ENCODE measurements at regions not wholly inside any gene's neighbourhood (a gene's known extent, or its start where the extent isn't known, plus 50 kb on each side); places are given as distances from the start of the nearest gene placed in this dataset.
"Not testable (repeated sequence)": the region's sequence is repeated elsewhere in the genome, so short reads cannot be mapped to it uniquely, and the experiment has no call there.

- Histone ChIP-seq H3K9me1 (replicated peaks; ENCODE audit: control insufficient read depth, extremely low read depth, insufficient read depth, low read length) (no peaks in the 10 kb centered on the region), H3K4me1 (ENCODE audit: control insufficient read depth, extremely low read depth, insufficient read depth, low read length) (no peaks in the 10 kb centered on the region), H3K9ac (replicated peaks; ENCODE audit: extremely low read depth, insufficient read depth, low read length) (no peak overlapping the region), H3K79me2 (ENCODE audit: control insufficient read depth, insufficient read depth, low read length) (no peaks in the 10 kb centered on the region), H2AFZ (ENCODE audit: low read depth, low read length) (no peak overlapping the region), H4K20me1 (replicated peaks; ENCODE audit: control insufficient read depth, extremely low read depth, insufficient read depth, low read length) (no peaks in the 10 kb centered on the region), H3K4me2 (ENCODE audit: insufficient read depth, low read length) (no peak overlapping the region), H3K9me3 (replicated peaks; ENCODE audit: control insufficient read depth, insufficient read depth, low read length) (no peaks in the 10 kb centered on the region), H3K36me3 (ENCODE audit: control insufficient read depth in 2 of 2, extremely low read depth in 1 of 2, insufficient read depth in 2 of 2, low read length in 2 of 2) (no peaks in the 10 kb centered on the region), H3K27ac (ENCODE audit: insufficient read depth, low read depth, low read length) (no peak overlapping the region), H3K27me3 (ENCODE audit: control insufficient read depth in 2 of 2, insufficient read depth in 2 of 2, low read length in 2 of 2) (peaks cover 0 to 4% of the 10 kb centered on the region in 2 experiments), H3K4me3 (replicated peaks in 1 of 3; ENCODE audit: insufficient read depth in 1 of 3, low read depth in 1 of 3, low read length in 3 of 3) (no peak overlapping the region)
- FAIRE-seq (no peak), DNase-seq (ENCODE audit: low read depth, low spot score) (no peak)
- dilution Hi-C loops (cut with MboI; ENCODE audit: extremely low pct_ligation_motif_present, low sequenced_read_pairs) (no loop called here), intact Hi-C loops (cut with micrococcal nuclease) (no loop called here)
- CTCF ChIA-PET: no interaction called here
- BruUV-seq (replicated peaks): no TSS peak
- TF ChIP-seq GATA2 (IDR thresholded peaks at IDR 0.05; ENCODE audit: insufficient read depth, insufficient read length, low read depth, low read length): no peak
- TF ChIP-seq, protein P1, sequence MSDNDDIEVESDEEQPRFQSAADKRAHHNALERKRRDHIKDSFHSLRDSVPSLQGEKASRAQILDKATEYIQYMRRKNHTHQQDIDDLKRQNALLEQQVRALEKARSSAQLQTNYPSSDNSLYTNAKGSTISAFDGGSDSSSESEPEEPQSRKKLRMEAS (IDR thresholded peaks at IDR 0.05; ENCODE audit: insufficient read depth, insufficient read length): no peak
- POLR2A ChIA-PET: no interaction called here
Observed at GRCh38 chr2:179322289-179322688, 57.7 kb upstream of the SESTD1 start.

DNA sequence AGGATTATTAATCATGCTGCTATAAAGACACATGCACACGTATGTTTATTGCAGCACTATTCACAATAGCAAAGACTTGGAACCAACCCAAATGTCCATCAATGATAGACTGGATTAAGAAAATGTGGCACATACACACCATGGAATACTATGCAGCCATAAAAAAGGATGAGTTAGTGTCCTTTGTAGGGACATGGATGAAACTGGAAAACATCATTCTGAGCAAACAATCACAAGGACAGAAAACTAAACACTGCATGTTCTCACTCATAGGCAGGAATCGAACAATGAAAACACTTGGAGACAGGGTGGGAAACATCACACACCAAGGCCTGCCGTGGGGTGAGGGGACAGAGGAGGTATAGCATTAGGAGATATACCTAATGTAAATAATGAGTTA, 56.4 kb upstream of the SESTD1 start:
- FAIRE-seq; H3K4me3 ChIP-seq (replicated peaks in 1 of 3; ENCODE audit: insufficient read depth in 1 of 3, low read depth in 1 of 3, low read length in 3 of 3); CTCF ChIA-PET; H3K79me2 ChIP-seq (ENCODE audit: control insufficient read depth, insufficient read depth, low read length); H3K9me3 ChIP-seq (replicated peaks; ENCODE audit: control insufficient read depth, insufficient read depth, low read length); DNase-seq (ENCODE audit: low read depth, low spot score); H4K20me1 ChIP-seq (replicated peaks; ENCODE audit: control insufficient read depth, extremely low read depth, insufficient read depth, low read length); H3K27ac ChIP-seq (ENCODE audit: insufficient read depth, low read depth, low read length); H3K4me1 ChIP-seq (ENCODE audit: control insufficient read depth, extremely low read depth, insufficient read depth, low read length); H3K36me3 ChIP-seq (ENCODE audit: control insufficient read depth in 2 of 2, extremely low read depth in 1 of 2, insufficient read depth in 2 of 2, low read length in 2 of 2); H2AFZ ChIP-seq (ENCODE audit: low read depth, low read length); dilution Hi-C loops (cut with MboI; ENCODE audit: extremely low pct_ligation_motif_present, low sequenced_read_pairs); H3K9me1 ChIP-seq (replicated peaks; ENCODE audit: control insufficient read depth, extremely low read depth, insufficient read depth, low read length); H3K27me3 ChIP-seq (ENCODE audit: control insufficient read depth in 2 of 2, insufficient read depth in 2 of 2, low read length in 2 of 2); intact Hi-C loops (cut with micrococcal nuclease); H3K9ac ChIP-seq (replicated peaks; ENCODE audit: extremely low read depth, insufficient read depth, low read length); H3K4me2 ChIP-seq (ENCODE audit: insufficient read depth, low read length); BruUV-seq (replicated peaks); POLR2A ChIA-PET: not testable (repeated sequence)

DNA sequence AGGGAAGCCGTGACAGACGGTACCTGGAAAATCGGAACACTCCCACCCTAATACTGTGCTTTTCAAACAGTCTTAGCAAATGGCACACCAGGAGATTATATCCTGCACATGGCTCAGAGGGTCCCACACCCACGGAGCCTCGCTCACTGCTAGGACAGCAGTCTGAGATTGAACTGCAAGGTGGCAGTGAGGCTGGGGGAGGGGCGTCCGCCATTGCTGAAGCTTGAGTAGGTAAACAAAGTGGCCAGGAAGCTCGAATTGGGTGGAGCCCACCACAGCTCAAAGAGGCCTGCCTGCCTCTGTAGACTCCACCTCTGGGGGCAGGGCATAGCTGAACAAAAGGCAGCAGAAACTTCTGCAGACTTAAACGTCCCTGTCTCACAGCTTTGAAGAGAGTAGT, 50.1 kb upstream of the SESTD1 start:
- dilution Hi-C loops (cut with MboI; ENCODE audit: extremely low pct_ligation_motif_present, low sequenced_read_pairs); DNase-seq (ENCODE audit: low read depth, low spot score); intact Hi-C loops (cut with micrococcal nuclease); H4K20me1 ChIP-seq (replicated peaks; ENCODE audit: control insufficient read depth, extremely low read depth, insufficient read depth, low read length); CTCF ChIA-PET; H3K4me2 ChIP-seq (ENCODE audit: insufficient read depth, low read length); H3K9me1 ChIP-seq (replicated peaks; ENCODE audit: control insufficient read depth, extremely low read depth, insufficient read depth, low read length); BruUV-seq (replicated peaks); H3K27me3 ChIP-seq (ENCODE audit: control insufficient read depth in 2 of 2, insufficient read depth in 2 of 2, low read length in 2 of 2); H2AFZ ChIP-seq (ENCODE audit: low read depth, low read length); H3K36me3 ChIP-seq (ENCODE audit: control insufficient read depth in 2 of 2, extremely low read depth in 1 of 2, insufficient read depth in 2 of 2, low read length in 2 of 2); H3K9me3 ChIP-seq (replicated peaks; ENCODE audit: control insufficient read depth, insufficient read depth, low read length); H3K4me1 ChIP-seq (ENCODE audit: control insufficient read depth, extremely low read depth, insufficient read depth, low read length); H3K79me2 ChIP-seq (ENCODE audit: control insufficient read depth, insufficient read depth, low read length); H3K9ac ChIP-seq (replicated peaks; ENCODE audit: extremely low read depth, insufficient read depth, low read length); POLR2A ChIA-PET; FAIRE-seq; H3K27ac ChIP-seq (ENCODE audit: insufficient read depth, low read depth, low read length); H3K4me3 ChIP-seq (replicated peaks in 1 of 3; ENCODE audit: insufficient read depth in 1 of 3, low read depth in 1 of 3, low read length in 3 of 3): not testable (repeated sequence)
